Stimulated activated CD8-positive, alpha-beta memory T cell treated with anti-CD3 and anti-CD28 coated beads, Interleukin-12 subunit alpha, Interleukin-12 subunit beta, amount 100 ng/mL, for 24 hours (primary cell): ENCODE measurements at regions not wholly inside any gene's neighbourhood (a gene's known extent, or its start where the extent isn't known, plus 50 kb on each side); places are given as distances from the start of the nearest gene placed in this dataset.

ENCODE experiments used
- DNase-seq: peaks from one replicate; pipeline ENCODE4 v3.0.0-alpha.2; 2020; ENCODE audit errors: extremely low read depth

GRCh38 chr4:151987606-151988005 lies 226.8 kb upstream of the GATB start:
- no peak for DNase-seq

DNA sequence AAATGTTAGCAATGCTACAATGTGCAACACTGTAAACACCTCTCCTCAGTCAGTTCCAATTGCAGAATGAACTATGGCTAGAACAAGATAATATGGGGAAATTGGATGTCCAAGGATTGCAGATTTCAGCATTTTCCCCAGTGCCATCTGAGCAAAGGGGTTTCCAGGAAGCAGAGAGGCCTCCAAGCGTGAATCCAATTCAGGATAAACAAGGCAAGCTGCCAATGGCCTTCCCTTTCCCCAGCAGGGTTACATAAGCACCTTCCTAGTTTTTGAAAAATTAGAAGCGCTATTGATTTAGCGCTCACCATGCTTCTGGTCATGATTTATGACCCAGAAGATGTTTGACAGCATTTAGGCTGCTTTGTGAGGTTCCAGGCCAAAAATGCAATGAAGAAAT lies 223.0 kb upstream of the GATB start:
- DNase-seq: no peak

DNA sequence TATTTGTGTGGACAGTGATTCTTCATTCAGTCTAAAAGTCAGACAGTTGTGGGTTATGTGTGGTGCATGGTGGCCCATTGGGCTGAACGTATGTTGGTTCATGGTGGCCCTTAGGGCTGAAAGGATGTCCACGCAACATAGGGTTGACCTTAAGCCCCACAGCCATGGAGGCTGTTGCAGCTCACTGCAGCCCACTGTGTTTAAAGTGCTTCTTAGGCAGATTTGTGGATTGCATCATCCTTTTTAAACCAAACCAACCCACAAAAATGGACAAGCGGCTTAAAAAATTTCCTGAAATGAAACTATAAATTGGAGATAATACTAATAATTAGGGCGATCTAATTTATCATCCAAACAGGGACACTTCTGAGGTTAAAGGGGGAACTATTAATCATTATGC lies 219.0 kb upstream of the GATB start:
- DNase-seq: no peak

DNA sequence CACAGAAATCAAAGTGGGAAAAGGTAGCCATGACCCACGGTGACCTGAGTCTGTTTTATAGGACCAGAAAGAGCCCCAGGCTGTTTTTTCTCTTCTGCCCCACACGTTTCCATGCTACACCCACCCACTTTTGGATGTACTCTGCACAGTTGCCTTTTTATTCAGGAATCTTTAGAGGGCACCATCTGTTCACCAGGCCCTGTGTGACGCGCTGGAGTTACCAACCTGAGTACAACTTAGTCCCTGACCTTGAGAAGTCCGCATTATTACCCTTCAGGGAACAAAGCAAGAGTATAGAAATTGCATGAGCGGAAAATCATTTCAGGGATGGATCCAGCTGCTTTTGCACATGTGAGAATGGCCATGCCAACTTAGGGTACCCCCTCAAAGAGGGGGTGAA lies 207.8 kb upstream of the GATB start:
- DNase-seq: no peak

- DNase-seq: no peak
These were observed 206.3 kb upstream of the GATB start for GRCh38 chr4:151967074-151967473.

DNA sequence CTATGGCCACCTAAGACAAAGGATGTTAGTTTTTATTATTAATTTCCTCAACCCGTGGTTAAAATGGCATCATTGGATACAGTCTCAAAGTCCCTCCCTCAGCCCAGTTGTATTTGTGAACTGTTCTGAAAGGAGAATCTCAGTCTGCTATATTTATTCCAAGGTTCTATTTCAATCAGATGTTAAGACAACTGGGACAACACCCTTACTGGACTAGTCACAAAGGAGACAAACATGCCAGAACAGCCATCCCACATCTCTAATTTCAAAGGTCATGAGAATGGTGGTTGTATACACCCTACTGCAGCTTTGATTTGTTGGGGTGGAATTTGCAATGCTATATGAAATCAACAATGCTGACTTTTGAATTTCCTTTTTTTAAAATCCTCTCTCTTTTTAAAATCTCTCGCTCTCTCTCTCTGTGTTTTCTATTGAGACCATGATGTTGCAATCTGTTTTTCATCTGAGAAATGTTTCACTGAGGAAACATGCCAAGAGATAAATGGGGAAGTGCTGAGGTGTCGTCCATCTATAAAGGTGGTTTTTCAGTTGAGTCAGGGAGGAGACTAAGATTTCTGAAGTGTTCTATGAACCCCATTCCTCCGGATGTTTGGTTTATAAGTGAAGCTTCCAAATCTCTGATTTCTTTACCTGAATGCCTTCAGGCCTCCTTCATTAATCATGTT lies 201.5 kb upstream of the GATB start:
- no peak for DNase-seq

DNA sequence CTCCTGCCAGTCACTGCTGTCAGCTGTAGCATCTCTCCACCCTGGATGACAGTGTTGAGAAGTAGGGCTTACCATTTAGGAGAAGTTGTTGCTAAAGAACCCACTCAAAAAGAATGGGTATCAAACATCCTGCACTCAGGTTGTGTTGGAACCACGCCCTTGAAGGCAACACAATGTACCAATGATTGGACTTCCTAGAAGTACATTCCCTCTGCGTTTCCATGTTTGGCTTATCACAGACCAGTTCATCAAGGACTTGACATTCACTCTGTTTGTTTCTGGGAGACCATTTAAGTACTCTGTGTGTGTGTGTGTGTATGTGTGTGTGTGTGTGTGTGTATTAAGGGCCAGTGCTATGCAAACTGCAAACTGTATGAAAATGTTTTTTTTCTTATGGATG lies 200.6 kb upstream of the GATB start:
- DNase-seq: no peak

DNA sequence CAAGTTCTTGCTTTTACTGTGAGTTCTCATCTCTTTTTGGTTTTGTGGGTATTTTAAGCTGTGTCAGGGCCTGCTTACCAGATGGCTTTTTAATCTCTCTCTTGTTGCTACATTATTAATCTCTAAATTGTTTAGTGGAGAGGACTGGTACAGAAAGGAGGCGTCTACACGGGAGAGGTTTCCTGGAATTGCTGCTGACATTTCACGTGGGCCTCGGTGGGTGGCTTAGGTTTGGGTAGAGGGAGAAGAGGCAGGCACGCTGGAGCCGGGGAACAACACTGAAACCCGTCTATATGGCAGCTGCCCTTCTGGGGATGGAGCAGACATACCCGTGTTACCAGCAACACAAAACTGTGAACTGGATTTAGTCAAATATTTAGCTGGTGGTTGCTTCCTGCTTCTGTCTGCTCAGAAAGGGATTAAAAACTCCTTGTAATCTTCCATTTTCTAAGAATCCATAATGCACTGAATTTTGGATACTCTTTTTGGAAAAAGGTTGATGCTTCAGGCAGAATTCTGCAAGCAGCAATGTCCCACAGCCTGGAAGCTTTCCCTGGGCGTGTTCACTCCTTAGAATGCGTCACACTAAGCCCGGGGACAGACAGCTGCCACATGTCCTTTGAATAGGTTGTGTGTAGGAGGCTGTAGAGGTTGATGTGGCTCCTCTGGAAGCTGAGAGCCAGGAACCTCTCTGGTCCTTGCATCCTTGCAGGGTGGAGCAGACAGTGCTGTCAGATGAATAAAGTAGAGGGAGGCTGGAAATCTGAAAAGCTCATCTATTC lies 199.8 kb upstream of the GATB start:
- no peak for DNase-seq

GRCh38 chr4:151957153-151957552 lies 196.3 kb upstream of the GATB start:
- DNase-seq: no peak

- DNase-seq: no peak
These were observed 195.0 kb upstream of the GATB start for GRCh38 chr4:151955721-151956380.

DNA sequence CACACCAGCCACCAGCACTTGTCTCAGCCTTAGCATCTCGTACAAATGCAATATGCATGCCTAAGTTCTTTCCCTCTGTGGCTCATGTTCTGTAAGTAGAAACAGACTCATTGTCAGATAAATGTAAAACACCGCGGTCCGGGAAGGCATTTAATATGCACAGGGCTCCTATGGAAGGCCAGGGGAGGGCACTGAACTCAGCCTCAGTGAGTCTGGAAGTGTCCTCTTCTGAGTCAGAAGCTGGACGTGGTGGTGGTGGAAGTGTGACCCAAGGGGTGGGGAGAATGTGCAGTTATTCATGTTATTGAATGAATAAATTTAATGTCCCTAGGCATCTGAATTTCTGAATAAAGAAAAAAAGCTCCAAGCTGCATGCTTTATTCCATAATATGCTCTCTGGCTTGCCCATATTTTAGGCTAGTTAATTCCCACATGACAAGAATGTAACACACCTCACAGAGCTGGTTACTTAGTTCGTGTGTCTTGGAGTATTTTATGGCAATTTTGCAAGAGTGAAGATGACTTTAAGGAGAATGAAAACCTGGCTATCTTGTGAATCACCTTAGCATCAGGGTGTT lies 193.1 kb upstream of the GATB start:
- DNase-seq: no peak

DNA sequence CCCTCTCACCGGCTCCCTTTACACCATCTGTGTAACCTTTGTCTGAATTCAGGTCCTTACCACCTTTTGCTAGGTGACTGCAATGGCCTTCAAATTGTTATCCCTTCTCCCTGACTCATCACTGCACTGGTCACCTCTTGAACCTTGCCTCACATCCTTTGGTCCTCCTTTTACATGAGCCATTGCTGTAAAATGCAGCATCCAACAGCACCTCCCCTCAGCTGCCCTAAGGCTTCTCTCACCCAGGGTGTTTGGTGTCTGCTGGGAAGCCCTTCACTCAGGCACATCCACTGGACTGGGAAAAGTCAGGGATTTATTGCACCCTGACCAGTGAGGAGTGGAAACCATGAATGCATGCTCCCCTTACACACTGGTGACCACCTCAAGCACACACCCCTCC lies 192.5 kb upstream of the GATB start:
- DNase-seq: no peak

DNA sequence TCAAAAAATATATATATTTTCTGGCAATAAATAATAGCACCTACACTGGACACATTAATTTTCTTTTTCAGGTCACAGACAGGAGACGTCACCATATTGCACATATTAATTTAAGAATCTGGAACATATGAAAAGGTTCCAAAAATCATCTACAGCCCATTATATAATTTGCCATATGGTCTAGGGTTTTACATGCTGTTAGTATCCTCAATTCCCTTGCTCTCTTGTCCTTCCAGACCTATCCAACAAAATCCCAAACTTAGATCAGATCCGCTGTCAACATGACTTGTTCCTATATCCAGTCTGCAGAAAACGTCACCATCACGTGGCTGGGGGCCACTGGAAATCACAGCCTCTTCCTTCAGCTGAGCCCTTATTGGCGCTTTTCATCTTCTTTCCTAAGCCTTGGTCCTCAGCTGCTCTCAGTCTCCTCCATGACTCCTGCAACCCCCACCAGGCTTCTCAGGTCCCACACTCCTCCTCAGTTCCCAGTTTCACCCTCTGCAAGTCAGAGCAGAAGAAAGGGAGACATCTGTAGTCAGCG lies 192.0 kb upstream of the GATB start:
- no peak for DNase-seq

- no peak for DNase-seq
These were observed 191.3 kb upstream of the GATB start for GRCh38 chr4:151952137-151952536.

DNA sequence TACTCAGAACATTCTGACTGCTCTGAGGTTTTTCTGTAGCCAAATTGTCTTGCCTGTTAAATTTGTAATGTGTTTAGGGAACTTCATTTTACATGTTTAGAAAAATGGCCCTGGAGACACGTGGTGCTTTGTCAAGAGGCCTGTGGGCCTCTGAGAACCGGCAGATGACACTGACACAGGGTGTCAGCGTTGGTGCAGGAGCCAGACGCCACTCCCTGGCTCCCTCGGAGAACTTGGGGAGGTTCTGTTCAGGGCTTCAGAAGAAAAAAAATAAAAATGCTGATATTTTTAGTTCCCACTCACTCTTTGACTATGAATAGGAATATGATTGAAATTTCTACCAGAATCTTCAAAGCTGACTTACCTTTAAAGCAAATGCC lies 190.9 kb upstream of the GATB start:
- no peak for DNase-seq

GRCh38 chr4:151950993-151951670 lies 190.3 kb upstream of the GATB start:
- no peak for DNase-seq

- DNase-seq: no peak
These were observed 187.7 kb upstream of the GATB start for GRCh38 chr4:151948351-151949016.

GRCh38 chr4:151946718-151947117 lies 185.9 kb upstream of the GATB start:
- DNase-seq: no peak

- DNase-seq: no peak
These were observed 182.2 kb upstream of the GATB start for GRCh38 chr4:151942971-151943370.

GRCh38 chr4:151940926-151941617 lies 180.3 kb upstream of the GATB start:
- DNase-seq: no peak

GRCh38 chr4:151940291-151940690 lies 179.5 kb upstream of the GATB start:
- no peak for DNase-seq
